Ectodermal cell (in vitro differentiated cells): ENCODE measurements at regions not wholly inside any gene's neighbourhood (a gene's known extent, or its start where the extent isn't known, plus 50 kb on each side); places are given as distances from the start of the nearest gene placed in this dataset.
"Not testable (repeated sequence)": the region's sequence is repeated elsewhere in the genome, so short reads cannot be mapped to it uniquely, and the experiment has no call there.

Experiments used
- H3K27ac ChIP-seq: 2 replicates; pipeline ENCODE4 v1.7.0; 2013; ENCODE audit warnings: mild to moderate bottlenecking, low read depth, low read length; ENCODE audit not compliant: insufficient read depth, poor library complexity, severe bottlenecking
- H3K27me3 ChIP-seq: 2 replicates; pipeline ENCODE4 v1.7.0; 2013; ENCODE audit warnings: mild to moderate bottlenecking, low read length; ENCODE audit not compliant: insufficient read depth, control insufficient read depth, poor library complexity, severe bottlenecking
- H3K36me3 ChIP-seq: one replicate; pipeline ENCODE4 v1.7.0; 2013; ENCODE audit warnings: low read length; ENCODE audit not compliant: control insufficient read depth, insufficient read depth
- H3K4me1 ChIP-seq: one replicate; pipeline ENCODE4 v1.7.0; 2013; ENCODE audit warnings: low read length; ENCODE audit not compliant: control insufficient read depth, insufficient read depth
- H3K4me3 ChIP-seq: 2 replicates; pipeline ENCODE4 v1.7.0; 2013; ENCODE audit warnings: low read depth, low read length, control low read depth; ENCODE audit not compliant: insufficient read depth
- H3K9me3 ChIP-seq: 2 replicates; pipeline ENCODE4 v1.7.0; 2013; ENCODE audit warnings: mild to moderate bottlenecking, low read length, moderate library complexity; ENCODE audit not compliant: control insufficient read depth
- WGBS, 2 experiments: methylation state at CpG; one replicate each; pipeline ENCODE4 v1.1.7; 2013; ENCODE audit warnings: missing lambda C conversion rate in 2 of 2; 5-methylcytosine and 5-hydroxymethylcytosine counted together

DNA sequence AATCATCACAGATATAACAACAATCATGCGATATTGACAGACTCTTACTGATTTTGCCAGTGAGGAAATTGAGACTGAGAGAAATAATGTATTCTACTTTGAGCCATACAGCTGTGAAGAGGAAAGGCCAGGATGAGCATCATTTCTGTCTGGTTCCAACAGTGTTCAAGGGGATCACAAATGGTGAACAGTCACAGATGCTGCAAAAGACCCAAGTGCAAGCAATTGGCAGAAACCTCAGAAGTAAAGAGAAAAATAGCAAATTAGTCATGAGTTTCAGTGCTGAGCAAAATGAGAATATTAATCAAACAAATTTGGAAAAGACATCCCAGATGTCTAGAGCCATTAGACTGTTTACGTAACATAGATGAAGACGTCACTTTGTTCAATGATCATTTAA lies 114.1 kb downstream of the RAB38 start:
- Histone ChIP-seq H3K9me3 (no peaks in the 10 kb centered on the region), H3K27ac (no peak overlapping the region), H3K4me3 (no peak overlapping the region), H3K4me1 (no peaks in the 10 kb centered on the region), H3K27me3 (no peaks in the 10 kb centered on the region), H3K36me3 (no peaks in the 10 kb centered on the region)
- 96 to 100% methylated on average over 3 of the region's 3 CpGs for WGBS, 2 experiments

GRCh38 chr11:88059326-88059725 lies 115.9 kb downstream of the RAB38 start:
- Histone ChIP-seq H3K27ac (no peak overlapping the region), H3K36me3 (no peaks in the 10 kb centered on the region), H3K4me3 (no peak overlapping the region), H3K27me3 (no peaks in the 10 kb centered on the region), H3K4me1 (no peaks in the 10 kb centered on the region), H3K9me3 (no peaks in the 10 kb centered on the region)

- Histone ChIP-seq H3K27me3 (no peaks in the 10 kb centered on the region), H3K4me3 (no peak overlapping the region), H3K27ac (no peak overlapping the region), H3K9me3 (no peaks in the 10 kb centered on the region), H3K4me1 (no peaks in the 10 kb centered on the region), H3K36me3 (no peaks in the 10 kb centered on the region)
- WGBS, 2 experiments = 80 to 93% methylated on average over 2 of the region's 2 CpGs
Observed at GRCh38 chr11:88051396-88051795, 123.8 kb downstream of the RAB38 start.

GRCh38 chr11:88050247-88050646 lies 125.0 kb downstream of the RAB38 start:
- 94% methylated on average over 2 of the region's 2 CpGs; no CpG with 5 or more reads in 1 of the 2 experiments for WGBS, 2 experiments
- Histone ChIP-seq H3K4me1 (no peaks in the 10 kb centered on the region), H3K4me3 (no peak overlapping the region), H3K36me3 (no peaks in the 10 kb centered on the region), H3K27me3 (no peaks in the 10 kb centered on the region), H3K9me3 (no peaks in the 10 kb centered on the region), H3K27ac (no peak overlapping the region)

GRCh38 chr11:88045288-88045687 lies 130.0 kb downstream of the RAB38 start:
- peaks cover 11% of the 10 kb centered on the region for H3K4me1 ChIP-seq
- H3K27ac ChIP-seq, H3K27me3 ChIP-seq, H3K9me3 ChIP-seq, H3K4me3 ChIP-seq, H3K36me3 ChIP-seq: not testable (repeated sequence)
- WGBS, 2 experiments = 93 to 96% methylated on average over 11 of the region's 11 CpGs

GRCh38 chr11:88044658-88045057 lies 130.6 kb downstream of the RAB38 start:
- H3K4me1 ChIP-seq = peaks cover 11% of the 10 kb centered on the region
- not testable (repeated sequence) for H3K9me3 ChIP-seq, H3K4me3 ChIP-seq, H3K27me3 ChIP-seq, H3K27ac ChIP-seq, H3K36me3 ChIP-seq
- 39 to 40% methylated on average over 5 of the region's 5 CpGs for WGBS, 2 experiments

- Histone ChIP-seq H3K27me3 (no peaks in the 10 kb centered on the region), H3K4me1 (peaks cover 11% of the 10 kb centered on the region), H3K27ac (no peak overlapping the region), H3K36me3 (no peaks in the 10 kb centered on the region), H3K4me3 (no peak overlapping the region), H3K9me3 (no peaks in the 10 kb centered on the region)
- 56 to 62% methylated on average over 3 of the region's 3 CpGs for WGBS, 2 experiments
Observed at GRCh38 chr11:88043149-88043548, 132.1 kb downstream of the RAB38 start.

DNA sequence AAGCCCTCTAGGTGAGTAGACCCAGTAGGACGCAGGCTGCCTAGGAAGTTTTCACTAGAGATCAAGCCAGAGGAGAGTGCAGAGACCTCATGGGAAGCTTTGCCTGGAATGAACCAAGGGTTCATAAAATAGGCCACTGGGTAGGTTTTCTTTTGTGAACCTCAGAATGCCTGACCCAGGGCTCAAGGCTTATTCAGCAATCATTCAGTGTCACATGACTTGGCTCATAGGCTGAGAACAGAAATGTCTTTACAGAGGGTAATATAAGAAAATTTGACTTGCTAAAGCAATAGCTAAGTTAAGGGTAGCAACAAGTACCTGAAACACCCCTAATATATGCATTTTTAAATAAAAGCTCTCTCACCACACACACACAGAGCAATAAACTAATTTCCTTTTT lies 132.6 kb downstream of the RAB38 start:
- H3K4me3 ChIP-seq = no peak overlapping the region

DNA sequence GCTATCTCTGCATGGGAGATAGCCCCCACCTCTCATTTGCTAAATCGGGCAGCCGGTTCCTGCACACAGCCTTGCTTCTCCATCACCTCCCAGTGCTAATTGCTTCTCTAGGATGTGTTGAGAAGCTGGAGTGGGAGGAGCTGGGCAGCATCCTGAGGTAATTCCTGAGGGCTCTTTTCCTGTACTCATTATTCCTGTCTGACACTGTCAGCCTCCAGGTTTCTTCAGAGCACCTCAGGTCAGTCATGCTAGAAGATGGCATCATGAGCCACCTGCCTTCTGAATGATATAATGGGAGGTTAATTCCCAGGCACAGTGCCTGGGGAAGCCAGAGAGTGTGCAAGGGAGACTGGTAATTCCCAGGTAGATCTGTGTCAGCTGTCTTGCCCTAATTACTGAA lies 133.0 kb downstream of the RAB38 start:
- no peaks in the 10 kb centered on the region for H3K36me3 ChIP-seq
- no peak overlapping the region for H3K4me3 ChIP-seq
- no peaks in the 10 kb centered on the region for H3K9me3 ChIP-seq
- peaks cover 11% of the 10 kb centered on the region for H3K4me1 ChIP-seq
- whole genome bisulfite sequencing, 2 experiments = 90 to 92% methylated on average over 2 of the region's 2 CpGs
- no peak overlapping the region for H3K27ac ChIP-seq
- H3K27me3 ChIP-seq = no peaks in the 10 kb centered on the region

More for the DNA sequence above, 132.6 kb downstream of the RAB38 start:
- Histone ChIP-seq H3K4me1 (peaks cover 11% of the 10 kb centered on the region), H3K27me3 (no peaks in the 10 kb centered on the region), H3K36me3 (no peaks in the 10 kb centered on the region), H3K27ac (no peak overlapping the region), H3K9me3 (no peaks in the 10 kb centered on the region)
- 84 to 90% methylated on average over 1 of the region's 1 CpG for WGBS, 2 experiments

DNA sequence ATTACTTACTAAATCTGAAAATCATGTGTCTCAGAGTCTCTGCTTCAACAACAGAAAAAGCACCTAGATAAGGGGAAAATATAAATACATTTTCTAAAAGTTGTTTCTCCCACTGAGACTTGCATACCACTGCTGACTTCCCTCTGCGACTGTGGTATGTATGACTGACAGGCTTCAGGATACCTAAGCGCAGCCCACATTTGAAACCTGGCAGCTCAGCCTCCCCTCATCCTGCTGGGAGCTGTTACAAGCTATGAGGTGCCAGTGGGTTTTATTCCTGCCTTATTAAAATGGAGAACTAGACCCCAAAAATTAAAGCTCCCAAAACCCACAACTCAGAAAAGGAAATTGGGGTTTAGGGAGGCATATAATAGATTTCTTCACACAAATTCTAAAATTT lies 133.6 kb downstream of the RAB38 start:
- H3K9me3 ChIP-seq = no peaks in the 10 kb centered on the region
- no peak overlapping the region for H3K27ac ChIP-seq
- no peaks in the 10 kb centered on the region for H3K27me3 ChIP-seq
- H3K36me3 ChIP-seq = no peaks in the 10 kb centered on the region
- H3K4me3 ChIP-seq = no peak overlapping the region
- 70 to 79% methylated on average over 2 of the region's 2 CpGs for WGBS, 2 experiments
- H3K4me1 ChIP-seq = peaks cover 11% of the 10 kb centered on the region

GRCh38 chr11:88040148-88040496 lies 135.1 kb downstream of the RAB38 start:
- Histone ChIP-seq H3K4me3 (no peak overlapping the region), H3K27me3 (no peaks in the 10 kb centered on the region), H3K9me3 (no peaks in the 10 kb centered on the region), H3K36me3 (no peaks in the 10 kb centered on the region), H3K4me1 (peaks cover 11% of the 10 kb centered on the region), H3K27ac (no peak overlapping the region)
- WGBS, 2 experiments = 93 to 94% methylated on average over 1 of the region's 1 CpG
